ENCODE measurements at regions not wholly inside any gene's neighbourhood (a gene's known extent, or its start where the extent isn't known, plus 50 kb on each side); places are given as distances from the start of the nearest gene placed in this dataset.

DNA sequence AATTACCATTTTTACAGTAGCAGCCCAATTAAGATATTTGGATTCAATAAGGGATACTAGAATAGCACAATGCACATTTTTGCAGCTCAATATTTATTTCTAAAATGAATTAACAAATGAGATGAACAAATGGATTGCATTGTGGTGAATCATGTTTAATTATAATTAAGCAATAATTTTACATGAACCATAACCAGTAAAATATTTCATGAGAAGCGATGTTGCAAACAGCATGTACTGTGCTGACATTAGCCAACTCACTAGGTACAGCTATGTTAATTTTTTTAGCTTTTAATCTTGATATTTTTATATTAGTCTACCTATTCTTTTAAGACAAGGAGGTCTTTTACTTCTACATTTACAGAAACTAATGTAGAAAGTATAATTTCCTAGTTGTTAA is 399.1 kb upstream of the AKR1E2 start:
- no CpG with 5 or more reads among the region's 1 CpG for WGBS (ENCODE audit: insufficient coverage)
- Histone ChIP-seq H3K9ac (ENCODE audit: low read length) (no peak overlapping the region), H2AFZ (ENCODE audit: insufficient read depth, low read depth, low read length, poor library complexity, severe bottlenecking) (no peak overlapping the region), H3K27me3 (replicated peaks in 1 of 4; ENCODE audit: control extremely low read depth in 1 of 4, control insufficient read depth in 3 of 4, insufficient read depth in 4 of 4, low read length in 3 of 4) (no peaks in the 10 kb centered on the region), H3K4me1 (ENCODE audit: control insufficient read depth in 2 of 2, insufficient read depth in 2 of 2, low read length in 2 of 2) (no peaks in the 10 kb centered on the region), H3K9me3 (ENCODE audit: control extremely low read depth in 1 of 3, control insufficient read depth in 2 of 3, insufficient read depth in 1 of 3, low read length in 2 of 3) (no peaks in the 10 kb centered on the region), H3K79me2 (ENCODE audit: control insufficient read depth, insufficient read depth, low read length) (no peaks in the 10 kb centered on the region), H3K4me2 (replicated peaks; ENCODE audit: low read depth, low read length, poor library complexity, severe bottlenecking) (no peak overlapping the region), H3K4me3 (ENCODE audit: control extremely low read depth in 1 of 5, extremely low read depth in 1 of 5, insufficient read depth in 1 of 5, low read depth in 2 of 5, low read length in 4 of 5) (no peak overlapping the region), H3K36me3 (replicated peaks in 1 of 2; ENCODE audit: control extremely low read depth in 1 of 2, control insufficient read depth in 1 of 2, extremely low read depth in 1 of 2, insufficient read depth in 2 of 2, low read length in 1 of 2) (no peaks in the 10 kb centered on the region), H4K20me1 (ENCODE audit: control insufficient read depth, insufficient read depth, low read length, poor library complexity, severe bottlenecking) (no peaks in the 10 kb centered on the region), H3K27ac (ENCODE audit: low read length in 2 of 2) (no peak overlapping the region)
- ChIA-PET POLR2A (no interaction called here), CTCF (no interaction called here)
- intact Hi-C loops (cut with micrococcal nuclease), result no loop called here
- TF ChIP-seq, protein P1, sequence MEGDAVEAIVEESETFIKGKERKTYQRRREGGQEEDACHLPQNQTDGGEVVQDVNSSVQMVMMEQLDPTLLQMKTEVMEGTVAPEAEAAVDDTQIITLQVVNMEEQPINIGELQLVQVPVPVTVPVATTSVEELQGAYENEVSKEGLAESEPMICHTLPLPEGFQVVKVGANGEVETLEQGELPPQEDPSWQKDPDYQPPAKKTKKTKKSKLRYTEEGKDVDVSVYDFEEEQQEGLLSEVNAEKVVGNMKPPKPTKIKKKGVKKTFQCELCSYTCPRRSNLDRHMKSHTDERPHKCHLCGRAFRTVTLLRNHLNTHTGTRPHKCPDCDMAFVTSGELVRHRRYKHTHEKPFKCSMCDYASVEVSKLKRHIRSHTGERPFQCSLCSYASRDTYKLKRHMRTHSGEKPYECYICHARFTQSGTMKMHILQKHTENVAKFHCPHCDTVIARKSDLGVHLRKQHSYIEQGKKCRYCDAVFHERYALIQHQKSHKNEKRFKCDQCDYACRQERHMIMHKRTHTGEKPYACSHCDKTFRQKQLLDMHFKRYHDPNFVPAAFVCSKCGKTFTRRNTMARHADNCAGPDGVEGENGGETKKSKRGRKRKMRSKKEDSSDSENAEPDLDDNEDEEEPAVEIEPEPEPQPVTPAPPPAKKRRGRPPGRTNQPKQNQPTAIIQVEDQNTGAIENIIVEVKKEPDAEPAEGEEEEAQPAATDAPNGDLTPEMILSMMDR (IDR thresholded peaks at IDR 0.05), result no peak
- TF ChIP-seq EZH2 (IDR thresholded peaks at IDR 0.05; ENCODE audit: borderline replicate concordance, insufficient read depth, low read depth, low read length, poor library complexity, severe bottlenecking), result no peak
- ATAC-seq (ENCODE audit: low read depth), result no peak
- Mint-ChIP-seq H3K27ac (no peak overlapping the region), H3K27me3 (no peaks in the 10 kb centered on the region), H3K4me3 (no peak overlapping the region), H3K9me3 (ENCODE audit: insufficient read depth) (no peaks in the 10 kb centered on the region), H3K4me1 (no peaks in the 10 kb centered on the region)
- no peak for DNase-seq

DNA sequence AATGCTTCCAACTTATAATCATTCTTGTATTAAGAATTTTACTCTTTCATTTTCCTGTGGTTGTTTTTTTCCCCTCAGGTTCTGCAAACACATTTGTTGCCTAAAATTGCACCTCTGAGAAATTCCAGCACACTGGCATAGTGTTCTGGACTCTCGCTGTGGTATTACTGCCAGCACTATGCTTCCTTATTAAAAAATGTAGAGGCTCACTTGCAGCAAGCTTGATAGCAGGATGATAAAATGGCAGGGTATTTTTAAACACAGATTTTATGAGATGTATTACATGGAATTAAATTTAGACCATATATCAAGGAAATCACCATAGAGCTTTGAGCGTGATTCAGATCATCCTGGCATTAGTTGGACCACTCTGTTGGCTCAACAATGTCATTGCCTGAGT is 416.7 kb upstream of the AKR1E2 start:
- no peak overlapping the region for H3K27ac Mint-ChIP-seq
- Histone ChIP-seq H3K4me1 (ENCODE audit: control insufficient read depth in 2 of 2, insufficient read depth in 2 of 2, low read length in 2 of 2) (no peaks in the 10 kb centered on the region), H3K27ac (ENCODE audit: low read length in 2 of 2) (no peak overlapping the region), H4K20me1 (ENCODE audit: control insufficient read depth, insufficient read depth, low read length, poor library complexity, severe bottlenecking) (no peaks in the 10 kb centered on the region), H3K79me2 (ENCODE audit: control insufficient read depth, insufficient read depth, low read length) (no peaks in the 10 kb centered on the region), H3K4me2 (replicated peaks; ENCODE audit: low read depth, low read length, poor library complexity, severe bottlenecking) (no peak overlapping the region), H3K9me3 (ENCODE audit: control extremely low read depth in 1 of 3, control insufficient read depth in 2 of 3, insufficient read depth in 1 of 3, low read length in 2 of 3) (no peaks in the 10 kb centered on the region), H3K9ac (ENCODE audit: low read length) (no peak overlapping the region), H3K36me3 (replicated peaks in 1 of 2; ENCODE audit: control extremely low read depth in 1 of 2, control insufficient read depth in 1 of 2, extremely low read depth in 1 of 2, insufficient read depth in 2 of 2, low read length in 1 of 2) (no peaks in the 10 kb centered on the region), H3K4me3 (ENCODE audit: control extremely low read depth in 1 of 5, extremely low read depth in 1 of 5, insufficient read depth in 1 of 5, low read depth in 2 of 5, low read length in 4 of 5) (no peak overlapping the region), H3K27me3 (replicated peaks in 1 of 4; ENCODE audit: control extremely low read depth in 1 of 4, control insufficient read depth in 3 of 4, insufficient read depth in 4 of 4, low read length in 3 of 4) (no peaks in the 10 kb centered on the region), H2AFZ (ENCODE audit: insufficient read depth, low read depth, low read length, poor library complexity, severe bottlenecking) (no peak overlapping the region)
- no peak for TF ChIP-seq EZH2 (IDR thresholded peaks at IDR 0.05; ENCODE audit: borderline replicate concordance, insufficient read depth, low read depth, low read length, poor library complexity, severe bottlenecking)
- TF ChIP-seq, protein P1 (IDR thresholded peaks at IDR 0.05), result no peak
- ChIA-PET POLR2A (no interaction called here), CTCF (no interaction called here)
- H3K9me3 Mint-ChIP-seq (ENCODE audit: insufficient read depth), result no peaks in the 10 kb centered on the region
- H3K4me3 Mint-ChIP-seq, result no peak overlapping the region
- DNase-seq (no peak), ATAC-seq (ENCODE audit: low read depth) (no peak)
- intact Hi-C loops (cut with micrococcal nuclease), result no loop called here
- 100% methylated on average over 1 of the region's 2 CpGs for WGBS (ENCODE audit: insufficient coverage)
- H3K27me3 Mint-ChIP-seq, result no peaks in the 10 kb centered on the region
- no peaks in the 10 kb centered on the region for H3K4me1 Mint-ChIP-seq

Measured in B cell (primary cell).